ENCODE measurements at regions not wholly inside any gene's neighbourhood (a gene's known extent, or its start where the extent isn't known, plus 50 kb on each side); places are given as distances from the start of the nearest gene placed in this dataset.
A peak's percentile ranks its signal among the peaks of the same experiment; 100 is the strongest.

DNA sequence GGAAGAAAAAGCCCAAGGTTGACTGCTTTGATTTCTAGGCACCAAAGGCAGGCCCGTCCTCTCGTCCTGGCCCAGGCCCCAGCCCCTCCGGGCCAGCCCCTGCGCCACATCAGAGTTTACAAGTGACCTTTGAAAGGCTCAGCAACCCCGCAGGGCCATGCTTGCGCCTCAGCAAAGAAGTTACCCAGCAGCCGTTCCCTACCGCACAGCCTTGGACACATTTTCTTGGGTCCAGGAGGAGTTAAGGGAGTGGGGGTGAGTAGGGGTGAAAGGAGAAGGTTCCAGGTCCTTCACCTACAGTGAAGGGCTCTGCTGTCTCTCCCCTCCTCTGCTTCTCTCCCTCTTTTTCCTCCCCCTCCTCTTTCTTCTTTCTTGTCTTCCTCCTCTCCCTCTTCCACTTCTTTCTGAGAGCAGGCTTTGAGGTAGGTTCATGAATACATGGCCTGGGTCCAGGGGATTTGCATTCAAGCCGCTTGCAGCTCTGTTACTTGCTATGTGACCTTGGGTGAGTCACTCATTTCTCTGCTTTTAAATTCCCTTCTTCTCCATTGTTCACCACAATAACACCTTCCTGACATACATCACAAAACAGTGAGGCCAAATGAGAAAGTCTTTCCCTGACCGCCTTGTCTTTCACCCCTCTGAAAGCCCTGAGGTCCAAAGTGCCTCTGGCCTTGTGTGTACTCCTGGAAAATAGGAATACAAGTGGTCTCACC lies 223.3 kb upstream of the TPRG1 start:
- Histone ChIP-seq H3K27me3 (ENCODE audit: control insufficient read depth, insufficient read depth, low read length) (peaks cover 8% of the 10 kb centered on the region), H3K36me3 (ENCODE audit: control insufficient read depth, insufficient read depth, low read length) (no peaks in the 10 kb centered on the region), H3K4me3 (ENCODE audit: low read length) (no peak overlapping the region), H3K27ac (ENCODE audit: low read length) (peak overlapping the region; percentile 57), H3K9me3 (ENCODE audit: control insufficient read depth, insufficient read depth, low read length) (no peaks in the 10 kb centered on the region), H3K4me1 (ENCODE audit: control insufficient read depth, insufficient read depth, low read length) (peaks cover 17% of the 10 kb centered on the region)
- intact Hi-C loops (cut with micrococcal nuclease): no loop called here
- Mint-ChIP-seq H3K27ac (peak overlapping the region in 1 of 2 donors; percentile 29), H3K9me3 (no peaks in the 10 kb centered on the region), H3K4me3 (peak overlapping the region; percentile 4), H3K4me1 (no peaks in the 10 kb centered on the region), H3K36me3 (no peaks in the 10 kb centered on the region), H3K27me3 (ENCODE audit: low read depth in 2 of 2) (peaks cover 10 to 14% of the 10 kb centered on the region in 2 donors)
- WGBS (ENCODE audit: insufficient coverage): 89% methylated on average over 8 of the region's 10 CpGs
- DNase-seq: no peak
- ATAC-seq: peak in 1 of 3 donors; percentile 17
- TF ChIP-seq, protein P1, sequence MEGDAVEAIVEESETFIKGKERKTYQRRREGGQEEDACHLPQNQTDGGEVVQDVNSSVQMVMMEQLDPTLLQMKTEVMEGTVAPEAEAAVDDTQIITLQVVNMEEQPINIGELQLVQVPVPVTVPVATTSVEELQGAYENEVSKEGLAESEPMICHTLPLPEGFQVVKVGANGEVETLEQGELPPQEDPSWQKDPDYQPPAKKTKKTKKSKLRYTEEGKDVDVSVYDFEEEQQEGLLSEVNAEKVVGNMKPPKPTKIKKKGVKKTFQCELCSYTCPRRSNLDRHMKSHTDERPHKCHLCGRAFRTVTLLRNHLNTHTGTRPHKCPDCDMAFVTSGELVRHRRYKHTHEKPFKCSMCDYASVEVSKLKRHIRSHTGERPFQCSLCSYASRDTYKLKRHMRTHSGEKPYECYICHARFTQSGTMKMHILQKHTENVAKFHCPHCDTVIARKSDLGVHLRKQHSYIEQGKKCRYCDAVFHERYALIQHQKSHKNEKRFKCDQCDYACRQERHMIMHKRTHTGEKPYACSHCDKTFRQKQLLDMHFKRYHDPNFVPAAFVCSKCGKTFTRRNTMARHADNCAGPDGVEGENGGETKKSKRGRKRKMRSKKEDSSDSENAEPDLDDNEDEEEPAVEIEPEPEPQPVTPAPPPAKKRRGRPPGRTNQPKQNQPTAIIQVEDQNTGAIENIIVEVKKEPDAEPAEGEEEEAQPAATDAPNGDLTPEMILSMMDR (IDR thresholded peaks at IDR 0.05): no peak

DNA sequence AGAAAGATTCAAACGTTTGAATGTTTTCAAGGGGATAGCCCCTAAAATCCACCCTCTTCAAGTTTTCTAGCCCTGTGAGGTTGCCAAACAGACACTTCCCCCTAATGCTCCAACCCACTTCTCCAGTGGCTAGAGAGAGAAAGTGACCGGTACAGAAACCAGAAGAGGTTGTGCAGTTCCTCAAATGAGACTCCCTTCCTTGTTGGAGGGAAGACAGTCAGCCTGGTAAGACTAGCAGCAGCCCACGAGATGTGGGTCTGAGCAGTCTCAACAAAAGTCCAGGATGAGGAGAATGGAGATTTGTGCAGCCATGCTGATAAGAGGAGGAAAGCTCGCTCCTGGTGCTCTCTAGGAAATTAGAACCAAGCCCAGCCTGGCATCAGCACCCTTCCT lies 222.8 kb upstream of the TPRG1 start:
- Histone ChIP-seq H3K9me3 (ENCODE audit: control insufficient read depth, insufficient read depth, low read length) (no peaks in the 10 kb centered on the region), H3K4me3 (ENCODE audit: low read length) (no peak overlapping the region), H3K27ac (ENCODE audit: low read length) (no peak overlapping the region), H3K27me3 (ENCODE audit: control insufficient read depth, insufficient read depth, low read length) (peaks cover 8% of the 10 kb centered on the region), H3K4me1 (ENCODE audit: control insufficient read depth, insufficient read depth, low read length) (peaks cover 17% of the 10 kb centered on the region), H3K36me3 (ENCODE audit: control insufficient read depth, insufficient read depth, low read length) (no peaks in the 10 kb centered on the region)
- Mint-ChIP-seq H3K27me3 (ENCODE audit: low read depth in 2 of 2) (peaks cover 10 to 14% of the 10 kb centered on the region in 2 donors), H3K4me3 (peak overlapping the region; percentile 4), H3K9me3 (no peaks in the 10 kb centered on the region), H3K4me1 (no peaks in the 10 kb centered on the region), H3K27ac (peak overlapping the region in 1 of 2 donors; percentile 29), H3K36me3 (no peaks in the 10 kb centered on the region)
- peak in 2 of 3 donors; percentile 40 to 49 for ATAC-seq
- intact Hi-C loops (cut with micrococcal nuclease): no loop called here
- DNase-seq: no peak
- 65% methylated on average over 4 of the region's 4 CpGs for WGBS (ENCODE audit: insufficient coverage)
- TF ChIP-seq, protein P1 (IDR thresholded peaks at IDR 0.05): no peak

DNA sequence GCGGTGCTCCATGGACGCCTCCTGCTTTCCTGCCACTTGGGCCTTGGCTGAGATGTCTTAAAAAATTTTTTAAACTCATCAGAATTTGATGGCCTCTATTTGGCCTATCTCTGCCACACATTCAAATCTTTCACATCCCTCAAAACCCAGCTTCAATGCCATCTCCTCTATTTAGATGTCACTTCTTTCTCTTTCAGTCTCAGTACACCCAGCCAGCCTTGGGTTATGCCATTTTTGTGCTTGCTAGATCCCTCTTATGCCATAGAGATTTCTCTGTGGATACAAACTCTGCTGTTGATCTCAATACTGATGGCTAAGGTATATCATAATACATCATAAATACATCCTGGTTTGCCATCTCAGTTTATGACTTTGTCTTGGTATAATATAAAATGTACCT lies 222.3 kb upstream of the TPRG1 start:
- peaks cover 8% of the 10 kb centered on the region for H3K27me3 ChIP-seq (ENCODE audit: control insufficient read depth, insufficient read depth, low read length)
- H3K27ac Mint-ChIP-seq: no peak overlapping the region
- TF ChIP-seq, protein P1 (IDR thresholded peaks at IDR 0.05): no peak
- ATAC-seq (no peak), DNase-seq (no peak)
- H3K27me3 Mint-ChIP-seq (ENCODE audit: low read depth in 2 of 2): peaks cover 10 to 14% of the 10 kb centered on the region in 2 donors
- no peak overlapping the region for H3K4me3 ChIP-seq (ENCODE audit: low read length)
- intact Hi-C loops (cut with micrococcal nuclease): no loop called here
- H3K9me3 ChIP-seq (ENCODE audit: control insufficient read depth, insufficient read depth, low read length): no peaks in the 10 kb centered on the region
- no peaks in the 10 kb centered on the region for H3K36me3 ChIP-seq (ENCODE audit: control insufficient read depth, insufficient read depth, low read length)
- no peaks in the 10 kb centered on the region for H3K9me3 Mint-ChIP-seq
- H3K4me1 Mint-ChIP-seq: no peaks in the 10 kb centered on the region
- H3K4me3 Mint-ChIP-seq: no peak overlapping the region
- H3K36me3 Mint-ChIP-seq: no peaks in the 10 kb centered on the region
- WGBS (ENCODE audit: insufficient coverage): 94% methylated on average over 2 of the region's 2 CpGs
- no peak overlapping the region for H3K27ac ChIP-seq (ENCODE audit: low read length)
- H3K4me1 ChIP-seq (ENCODE audit: control insufficient read depth, insufficient read depth, low read length): peaks cover 17% of the 10 kb centered on the region

DNA sequence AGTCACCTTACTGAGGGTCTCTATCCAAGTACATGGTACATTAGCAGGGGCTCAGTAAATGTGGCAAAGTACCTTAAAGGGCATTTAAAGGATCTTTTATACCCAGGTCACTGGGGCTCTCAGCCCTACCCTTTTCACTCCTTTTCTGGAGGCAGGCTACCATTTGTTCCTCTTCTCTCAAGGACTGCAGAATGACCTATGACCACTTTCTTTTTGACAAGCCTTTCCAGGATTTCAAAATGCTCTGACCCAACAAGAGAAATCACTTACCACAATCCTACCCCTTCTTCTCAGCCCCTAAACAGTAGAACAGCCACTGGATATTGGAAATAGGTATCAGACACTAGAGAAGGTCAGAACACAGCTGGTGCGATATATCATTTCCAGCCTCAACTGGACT lies 221.8 kb upstream of the TPRG1 start:
- H3K9me3 Mint-ChIP-seq: no peaks in the 10 kb centered on the region
- peaks cover 10 to 14% of the 10 kb centered on the region in 2 donors for H3K27me3 Mint-ChIP-seq (ENCODE audit: low read depth in 2 of 2)
- H3K4me1 Mint-ChIP-seq: no peaks in the 10 kb centered on the region
- WGBS (ENCODE audit: insufficient coverage): 100% methylated on average over 1 of the region's 1 CpG
- TF ChIP-seq, protein P1 (IDR thresholded peaks at IDR 0.05): no peak
- H3K4me1 ChIP-seq (ENCODE audit: control insufficient read depth, insufficient read depth, low read length): peaks cover 17% of the 10 kb centered on the region
- no peak overlapping the region for H3K4me3 ChIP-seq (ENCODE audit: low read length)
- H3K27me3 ChIP-seq (ENCODE audit: control insufficient read depth, insufficient read depth, low read length): peaks cover 8% of the 10 kb centered on the region
- no peak overlapping the region for H3K4me3 Mint-ChIP-seq
- H3K36me3 ChIP-seq (ENCODE audit: control insufficient read depth, insufficient read depth, low read length): no peaks in the 10 kb centered on the region
- no peak overlapping the region for H3K27ac Mint-ChIP-seq
- H3K27ac ChIP-seq (ENCODE audit: low read length): no peak overlapping the region
- intact Hi-C loops (cut with micrococcal nuclease): loop anchor here (10.0 kb wide), 1 partner anchor 205 kb away; no protein-coding TSS in a partner anchor
- ATAC-seq (no peak), DNase-seq (no peak)
- no peaks in the 10 kb centered on the region for H3K36me3 Mint-ChIP-seq
- no peaks in the 10 kb centered on the region for H3K9me3 ChIP-seq (ENCODE audit: control insufficient read depth, insufficient read depth, low read length)

All from natural killer cell (primary cell).